KMS-11 (cell line): ENCODE measurements at regions not wholly inside any gene's neighbourhood (a gene's known extent, or its start where the extent isn't known, plus 50 kb on each side); places are given as distances from the start of the nearest gene placed in this dataset.

ENCODE experiments used
- H2AFZ ChIP-seq: fragments of 200-600 bp; sonication (generic); 2 replicates; pipeline ENCODE4 v1.6.1; 2016; ENCODE audit warnings: antibody characterized with exemption, mixed run types, low read depth
- H3K27ac ChIP-seq: fragments of 200-600 bp; sonication (generic); 2 replicates; pipeline ENCODE4 v1.6.1; 2016; ENCODE audit warnings: mild to moderate bottlenecking, mixed run types
- H3K27me3 ChIP-seq: fragments of 200-600 bp; sonication (generic); 2 replicates; pipeline ENCODE4 v1.6.1; 2017; ENCODE audit warnings: mild to moderate bottlenecking, low read depth, mixed run types, moderate library complexity; ENCODE audit not compliant: insufficient read depth
- H3K36me3 ChIP-seq: fragments of 200-600 bp; sonication (generic); 2 replicates; pipeline ENCODE4 v1.6.1; 2017; ENCODE audit warnings: mild to moderate bottlenecking, mixed run types; ENCODE audit not compliant: insufficient read depth
- H3K4me1 ChIP-seq: fragments of 200-600 bp; sonication (generic); 2 replicates; pipeline ENCODE4 v1.6.1; 2016; ENCODE audit warnings: mild to moderate bottlenecking, low read depth, mixed run types; ENCODE audit not compliant: poor library complexity, severe bottlenecking
- H3K4me2 ChIP-seq: fragments of 200-600 bp; sonication (generic); 2 replicates; pipeline ENCODE4 v1.7.0; 2016; ENCODE audit warnings: mild to moderate bottlenecking, mixed run types
- H3K4me3 ChIP-seq: fragments of 200-600 bp; sonication (generic); IDR thresholded peaks from 2 replicates; pipeline ENCODE4 v1.6.1; 2017; ENCODE audit warnings: low read depth, low read length, mixed read lengths; ENCODE audit not compliant: insufficient read depth
- H3K79me2 ChIP-seq: fragments of 200-600 bp; sonication (generic); 2 replicates; pipeline ENCODE4 v1.6.1; 2016; ENCODE audit warnings: low read depth, mixed run types; ENCODE audit not compliant: insufficient read depth
- H3K9ac ChIP-seq: fragments of 200-600 bp; sonication (generic); 2 replicates; pipeline ENCODE4 v1.6.1; 2016; ENCODE audit warnings: mild to moderate bottlenecking, mixed run types
- H4K20me1 ChIP-seq: fragments of 200-600 bp; sonication (generic); 2 replicates; pipeline ENCODE4 v1.6.1; 2016; ENCODE audit warnings: mild to moderate bottlenecking, mixed run types; ENCODE audit not compliant: insufficient read depth
- CTCF ChIP-seq: fragments of 200-600 bp; sonication (generic); conservative IDR thresholded peaks from 2 replicates; pipeline ENCODE4 v1.6.1; 2017; ENCODE audit warnings: low read depth, mild to moderate bottlenecking, antibody characterized with exemption, low read length, moderate library complexity, mixed read lengths

- no peaks in the 10 kb centered on the region for H3K27me3 ChIP-seq
- no peaks in the 10 kb centered on the region for H3K36me3 ChIP-seq
- H3K4me1 ChIP-seq: no peaks in the 10 kb centered on the region
- H3K27ac ChIP-seq: no peak overlapping the region
- H3K4me3 ChIP-seq: no peak overlapping the region
- H3K4me2 ChIP-seq: no peak overlapping the region
- H3K9ac ChIP-seq: no peak overlapping the region
- H4K20me1 ChIP-seq: no peaks in the 10 kb centered on the region
- H3K79me2 ChIP-seq: no peaks in the 10 kb centered on the region
- TF ChIP-seq CTCF: no peak
- no peak overlapping the region for H2AFZ ChIP-seq
These were observed 88.1 kb upstream of the ASAP2 start for GRCh38 chr2:9118383-9118960.

GRCh38 chr2:9115229-9115628 is 91.4 kb upstream of the ASAP2 start:
- Histone ChIP-seq H3K27ac (no peak overlapping the region), H3K4me2 (no peak overlapping the region), H3K27me3 (no peaks in the 10 kb centered on the region), H2AFZ (no peak overlapping the region), H3K79me2 (no peaks in the 10 kb centered on the region), H3K4me3 (no peak overlapping the region), H3K4me1 (no peaks in the 10 kb centered on the region), H3K36me3 (no peaks in the 10 kb centered on the region), H4K20me1 (no peaks in the 10 kb centered on the region), H3K9ac (no peak overlapping the region)
- TF ChIP-seq CTCF: no peak

- Histone ChIP-seq H3K79me2 (no peaks in the 10 kb centered on the region), H3K4me2 (no peak overlapping the region), H2AFZ (no peak overlapping the region), H3K4me1 (no peaks in the 10 kb centered on the region), H3K9ac (no peak overlapping the region), H3K4me3 (no peak overlapping the region), H3K36me3 (no peaks in the 10 kb centered on the region), H3K27ac (no peak overlapping the region), H3K27me3 (no peaks in the 10 kb centered on the region), H4K20me1 (no peaks in the 10 kb centered on the region)
- no peak for TF ChIP-seq CTCF
These were observed 92.2 kb upstream of the ASAP2 start for GRCh38 chr2:9114458-9114857.

GRCh38 chr2:9113916-9114315 is 92.7 kb upstream of the ASAP2 start:
- Histone ChIP-seq H3K4me3 (no peak overlapping the region), H2AFZ (no peak overlapping the region), H3K36me3 (no peaks in the 10 kb centered on the region), H3K4me2 (no peak overlapping the region), H3K4me1 (no peaks in the 10 kb centered on the region), H3K27ac (no peak overlapping the region), H3K27me3 (no peaks in the 10 kb centered on the region), H3K79me2 (no peaks in the 10 kb centered on the region), H3K9ac (no peak overlapping the region), H4K20me1 (no peaks in the 10 kb centered on the region)
- no peak for TF ChIP-seq CTCF
